ENCODE measurements at regions not wholly inside any gene's neighbourhood (a gene's known extent, or its start where the extent isn't known, plus 50 kb on each side); places are given as distances from the start of the nearest gene placed in this dataset.

DNA sequence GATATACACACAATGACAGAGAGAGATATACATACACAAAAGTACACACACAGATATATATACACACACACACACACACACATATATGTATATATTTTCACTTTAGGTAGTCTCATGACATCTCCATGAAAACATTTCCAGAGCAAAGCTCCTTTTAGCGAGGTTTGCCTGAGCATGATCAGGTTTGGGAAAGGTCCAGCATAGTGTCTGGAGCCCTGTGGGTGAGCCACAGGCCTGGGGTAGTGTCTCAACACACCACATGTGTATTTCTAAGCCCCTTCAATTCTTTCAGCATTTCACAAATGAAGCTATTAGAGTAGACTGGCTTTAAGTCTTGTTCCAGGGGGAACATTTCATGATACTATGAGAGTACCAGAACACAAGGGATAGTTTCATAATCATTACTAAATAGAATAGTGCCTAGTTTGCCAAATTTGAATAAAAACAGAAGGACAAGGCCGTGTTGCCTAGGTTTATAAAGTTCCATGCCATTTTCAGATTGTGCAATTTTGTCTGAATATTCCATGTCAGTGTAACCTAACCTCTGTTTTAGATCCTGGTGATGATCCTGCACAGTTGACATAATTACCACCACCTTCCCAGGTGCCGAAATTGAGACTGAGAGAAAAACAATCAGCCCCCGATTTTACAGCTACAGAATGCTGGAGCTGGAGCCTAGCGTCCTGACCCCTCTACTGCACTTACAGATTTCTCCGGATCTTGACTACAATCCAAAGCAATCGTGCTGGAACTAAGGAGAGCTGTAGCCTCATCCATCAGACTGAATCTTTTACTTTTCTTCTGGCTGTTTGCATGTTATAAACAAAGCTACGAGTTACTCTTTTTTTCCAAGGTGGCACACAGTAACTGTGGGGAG lies 332.7 kb downstream of the CYRIA start:
- TF ChIP-seq TAF1 (IDR thresholded peaks at IDR 0.05; ENCODE audit: borderline replicate concordance, insufficient read depth, low read length), result no peak
- TF ChIP-seq, protein P1, sequence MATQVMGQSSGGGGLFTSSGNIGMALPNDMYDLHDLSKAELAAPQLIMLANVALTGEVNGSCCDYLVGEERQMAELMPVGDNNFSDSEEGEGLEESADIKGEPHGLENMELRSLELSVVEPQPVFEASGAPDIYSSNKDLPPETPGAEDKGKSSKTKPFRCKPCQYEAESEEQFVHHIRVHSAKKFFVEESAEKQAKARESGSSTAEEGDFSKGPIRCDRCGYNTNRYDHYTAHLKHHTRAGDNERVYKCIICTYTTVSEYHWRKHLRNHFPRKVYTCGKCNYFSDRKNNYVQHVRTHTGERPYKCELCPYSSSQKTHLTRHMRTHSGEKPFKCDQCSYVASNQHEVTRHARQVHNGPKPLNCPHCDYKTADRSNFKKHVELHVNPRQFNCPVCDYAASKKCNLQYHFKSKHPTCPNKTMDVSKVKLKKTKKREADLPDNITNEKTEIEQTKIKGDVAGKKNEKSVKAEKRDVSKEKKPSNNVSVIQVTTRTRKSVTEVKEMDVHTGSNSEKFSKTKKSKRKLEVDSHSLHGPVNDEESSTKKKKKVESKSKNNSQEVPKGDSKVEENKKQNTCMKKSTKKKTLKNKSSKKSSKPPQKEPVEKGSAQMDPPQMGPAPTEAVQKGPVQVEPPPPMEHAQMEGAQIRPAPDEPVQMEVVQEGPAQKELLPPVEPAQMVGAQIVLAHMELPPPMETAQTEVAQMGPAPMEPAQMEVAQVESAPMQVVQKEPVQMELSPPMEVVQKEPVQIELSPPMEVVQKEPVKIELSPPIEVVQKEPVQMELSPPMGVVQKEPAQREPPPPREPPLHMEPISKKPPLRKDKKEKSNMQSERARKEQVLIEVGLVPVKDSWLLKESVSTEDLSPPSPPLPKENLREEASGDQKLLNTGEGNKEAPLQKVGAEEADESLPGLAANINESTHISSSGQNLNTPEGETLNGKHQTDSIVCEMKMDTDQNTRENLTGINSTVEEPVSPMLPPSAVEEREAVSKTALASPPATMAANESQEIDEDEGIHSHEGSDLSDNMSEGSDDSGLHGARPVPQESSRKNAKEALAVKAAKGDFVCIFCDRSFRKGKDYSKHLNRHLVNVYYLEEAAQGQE (IDR thresholded peaks at IDR 0.05; ENCODE audit: insufficient read depth in 1 of 2, low read depth in 2 of 2, low read length in 2 of 2), result no peak
- no peak for TF ChIP-seq SIN3A (IDR thresholded peaks at IDR 0.05; ENCODE audit: borderline replicate concordance, insufficient read depth, low read length)
- no peak for TF ChIP-seq POLR2AphosphoS5 (IDR thresholded peaks at IDR 0.05; ENCODE audit: low read depth, low read length)
